NCI-H1436 (cell line): ENCODE measurements at regions not wholly inside any gene's neighbourhood (a gene's known extent, or its start where the extent isn't known, plus 50 kb on each side); places are given as distances from the start of the nearest gene placed in this dataset.

ENCODE experiments used
- DNase-seq: peaks from one replicate; lab custom pipeline; 2025; lab: John Stamatoyannopoulos, UW

DNA sequence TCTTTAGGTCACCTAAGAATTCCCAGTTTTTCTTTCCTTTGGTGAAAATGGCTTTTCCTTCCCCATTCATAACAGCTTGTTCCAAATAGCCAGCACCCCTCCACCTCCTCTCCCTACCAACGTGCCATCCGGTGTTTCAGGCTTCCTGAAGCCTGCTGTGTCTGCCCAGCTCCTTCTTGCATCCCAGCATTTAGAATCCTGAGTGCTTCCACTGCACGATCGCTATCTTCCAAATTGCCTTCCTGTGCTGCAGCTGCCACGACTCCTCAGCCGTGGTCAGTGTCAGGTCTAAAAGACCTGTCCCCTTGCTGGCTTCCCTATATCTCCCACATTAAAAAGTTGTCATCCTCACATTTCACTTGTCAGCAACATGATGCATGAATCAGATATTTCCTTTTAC lies 550.3 kb upstream of the JARID2 start:
- no peak for DNase-seq

DNA sequence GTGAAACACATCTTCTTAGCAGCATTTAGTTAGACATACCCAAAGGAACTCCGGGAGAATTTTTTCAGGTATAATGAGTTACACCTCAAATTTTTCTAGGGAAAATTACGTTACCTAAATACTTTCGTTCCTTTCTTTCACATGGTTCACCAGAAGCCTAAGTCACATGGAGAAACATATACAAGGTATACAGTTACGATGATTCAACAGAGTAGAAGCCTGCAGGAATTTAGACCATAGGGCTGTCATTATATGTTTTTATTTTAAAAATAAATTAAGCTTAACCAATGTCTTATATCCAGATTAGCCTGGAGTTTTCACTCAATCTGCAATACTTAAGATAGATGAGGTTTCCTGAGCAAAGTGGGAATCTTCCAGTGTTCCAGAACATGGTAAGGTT lies 549.5 kb upstream of the JARID2 start:
- no peak for DNase-seq

DNA sequence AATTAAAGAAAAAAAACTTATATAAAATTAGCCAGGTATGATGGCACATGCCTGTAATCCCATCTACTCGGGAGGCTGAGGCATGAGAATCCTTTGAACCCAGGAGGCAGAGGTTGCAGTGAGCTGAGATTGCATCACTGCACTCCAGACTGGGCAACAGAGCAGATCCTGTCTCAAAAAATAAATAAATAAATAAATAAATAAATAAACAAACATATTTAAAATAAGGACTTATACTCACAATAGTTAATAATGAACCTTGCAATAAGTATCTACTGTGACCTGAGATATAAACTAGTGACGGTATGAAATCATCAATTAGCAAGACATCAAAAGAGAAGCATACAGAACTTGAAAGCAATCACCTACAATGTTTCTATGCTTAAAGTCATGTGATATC lies 548.4 kb upstream of the JARID2 start:
- no peak for DNase-seq

DNA sequence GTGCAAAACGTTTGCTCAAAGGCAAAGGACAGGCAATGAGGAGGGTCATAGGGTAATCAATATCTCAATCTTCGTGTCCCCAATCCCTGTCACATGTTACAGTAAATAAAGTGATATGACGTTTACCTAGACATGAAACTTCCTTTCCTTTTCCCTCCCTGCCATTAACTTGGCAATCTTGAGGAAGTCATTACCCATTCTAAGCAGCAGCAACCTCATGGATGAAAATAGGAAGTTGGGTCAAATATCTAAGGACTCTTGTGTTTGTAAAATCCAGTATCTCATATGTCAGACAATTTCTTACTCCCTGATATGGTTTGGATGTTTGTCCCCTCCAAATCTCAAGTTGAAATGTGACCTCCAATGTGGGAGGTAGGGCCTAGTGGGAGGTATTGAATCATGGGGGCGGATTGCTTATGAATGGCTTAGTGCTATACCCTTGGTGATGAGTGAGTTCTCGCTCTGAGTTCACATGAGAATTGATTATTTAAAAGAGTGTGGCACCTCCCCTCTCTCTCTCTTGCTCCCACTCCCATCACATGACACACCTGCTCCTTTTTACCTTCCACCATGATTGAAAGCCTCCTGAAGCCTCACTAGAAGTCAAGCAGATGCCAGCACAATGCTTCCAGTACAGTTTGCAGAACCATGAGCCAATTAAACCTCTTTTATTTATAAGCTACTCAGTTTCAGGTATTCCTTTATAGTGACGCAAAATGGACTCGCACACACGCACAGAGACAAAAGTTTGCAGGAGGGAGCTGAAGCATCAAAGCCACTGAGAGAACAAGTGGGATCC lies 545.9 kb upstream of the JARID2 start:
- DNase-seq = no peak

DNA sequence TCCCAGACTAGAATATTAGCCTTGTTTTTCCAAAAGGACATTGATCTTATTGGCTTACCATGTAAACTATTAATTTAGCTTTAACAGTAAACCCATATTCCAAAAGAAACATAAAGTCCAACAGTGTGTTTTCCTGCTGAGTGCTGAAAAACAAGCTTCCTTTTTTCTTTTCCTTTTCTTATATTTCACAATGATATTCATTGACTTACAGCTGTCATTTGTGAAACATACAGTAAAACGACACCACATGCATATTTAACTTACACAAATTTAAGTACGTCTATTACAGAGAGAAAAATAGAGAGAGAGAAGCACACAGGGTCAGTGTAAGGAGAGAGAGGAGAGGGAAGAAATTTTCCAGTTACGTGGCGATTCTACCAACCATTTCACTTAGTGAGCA lies 543.9 kb upstream of the JARID2 start:
- no peak for DNase-seq

DNA sequence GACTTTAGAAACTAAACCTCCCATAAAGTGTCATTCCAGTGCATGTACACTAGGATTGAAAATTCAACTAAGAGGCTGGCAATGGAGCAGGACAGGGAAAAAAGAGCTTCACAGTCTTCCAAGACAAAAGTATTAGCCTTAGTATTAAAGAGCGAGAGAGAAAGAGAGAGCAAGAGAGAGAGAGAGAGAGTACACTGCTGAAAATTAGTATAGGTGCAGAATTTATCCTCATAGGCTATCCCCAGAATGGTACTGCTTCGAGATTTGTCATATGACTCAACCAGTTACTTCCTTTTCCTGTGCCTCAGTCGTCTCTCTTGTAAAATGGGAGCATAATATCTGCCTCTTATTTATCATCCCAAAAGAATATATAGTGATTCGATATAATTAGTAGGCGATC lies 543.2 kb upstream of the JARID2 start:
- no peak for DNase-seq

DNA sequence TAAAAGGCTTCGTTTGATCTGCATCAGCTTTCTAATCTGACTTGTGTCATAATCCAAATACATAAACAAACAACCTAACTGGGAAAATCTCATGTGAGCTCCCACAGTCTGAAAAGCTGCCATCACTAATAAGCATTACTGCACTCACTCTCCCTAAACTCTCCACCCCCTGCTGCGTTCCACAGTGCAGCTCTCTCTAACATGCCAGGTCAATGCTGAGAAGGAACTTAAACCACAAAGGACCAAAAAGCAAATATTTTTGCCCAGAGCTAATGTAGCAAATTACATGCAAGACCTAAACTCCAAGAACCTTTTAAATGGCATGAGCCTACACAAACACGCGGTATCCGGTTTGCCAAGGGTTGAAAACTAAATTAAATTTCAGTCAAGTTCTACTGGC lies 542.3 kb upstream of the JARID2 start:
- no peak for DNase-seq

DNA sequence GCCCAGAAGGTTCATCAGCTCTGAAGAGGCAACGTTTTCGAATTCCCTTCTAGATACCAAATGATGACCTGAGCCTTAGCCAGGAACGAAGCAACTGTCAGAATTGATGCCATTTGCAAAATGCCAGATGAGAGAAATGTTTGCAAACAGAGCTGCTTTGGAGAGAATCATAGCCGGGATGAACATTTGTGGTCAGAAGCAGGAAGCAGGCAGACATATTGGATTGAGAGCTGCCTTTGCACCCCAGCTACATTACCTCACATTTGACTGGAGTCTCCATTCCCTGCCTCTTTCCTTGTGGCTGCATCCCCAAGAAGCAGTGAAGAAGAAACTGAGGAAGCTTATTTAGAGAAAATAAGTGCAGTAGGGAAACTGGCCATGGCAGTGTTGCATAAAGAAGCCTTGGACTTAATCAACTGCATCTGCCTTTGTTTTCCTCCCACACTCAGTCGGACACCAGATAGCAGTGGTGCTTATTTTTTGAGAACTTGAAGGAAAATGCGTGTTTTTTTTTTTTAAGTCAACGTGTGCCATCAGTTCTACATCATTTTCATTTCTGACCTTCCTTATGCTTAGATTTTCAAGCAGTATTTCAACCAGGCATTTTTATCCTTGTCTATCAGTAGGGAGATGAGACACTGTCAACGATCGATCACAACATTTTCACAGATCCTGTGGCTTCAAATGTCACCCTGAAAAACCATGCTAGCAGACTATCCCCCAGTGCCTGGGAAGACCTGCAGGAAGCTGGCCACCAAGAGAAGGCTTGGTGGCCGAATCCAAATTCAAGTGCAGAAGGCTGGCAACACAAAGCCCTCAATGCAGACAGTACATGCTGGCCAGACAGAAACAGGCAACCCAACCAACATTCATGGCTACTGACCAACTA lies 541.2 kb upstream of the JARID2 start:
- DNase-seq = no peak

DNA sequence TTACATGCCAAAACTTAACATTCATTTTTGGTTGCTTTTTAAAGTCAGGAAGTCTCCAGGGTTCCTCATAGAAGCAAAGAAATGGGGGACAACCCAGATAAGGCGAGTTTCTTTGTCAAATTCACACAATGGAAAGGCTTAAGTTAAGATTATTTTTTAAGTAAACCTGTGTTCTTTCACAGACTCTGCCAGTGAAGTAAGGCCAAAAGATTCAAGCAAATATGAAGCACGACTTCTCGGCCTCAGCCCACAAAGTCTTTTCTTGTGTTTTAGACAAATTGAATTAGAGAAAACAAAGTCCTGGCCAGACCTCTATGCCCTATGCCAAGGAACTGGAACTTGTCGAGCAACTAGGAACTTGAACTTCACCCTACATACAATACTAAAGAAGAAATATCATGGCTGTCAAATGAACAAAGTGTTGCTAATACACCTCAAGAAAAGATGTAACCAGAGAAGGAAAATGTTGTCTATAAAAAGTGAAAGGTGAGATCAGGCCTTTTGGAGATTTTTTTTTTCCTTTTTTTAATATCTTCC lies 540.0 kb upstream of the JARID2 start:
- DNase-seq = no peak

DNA sequence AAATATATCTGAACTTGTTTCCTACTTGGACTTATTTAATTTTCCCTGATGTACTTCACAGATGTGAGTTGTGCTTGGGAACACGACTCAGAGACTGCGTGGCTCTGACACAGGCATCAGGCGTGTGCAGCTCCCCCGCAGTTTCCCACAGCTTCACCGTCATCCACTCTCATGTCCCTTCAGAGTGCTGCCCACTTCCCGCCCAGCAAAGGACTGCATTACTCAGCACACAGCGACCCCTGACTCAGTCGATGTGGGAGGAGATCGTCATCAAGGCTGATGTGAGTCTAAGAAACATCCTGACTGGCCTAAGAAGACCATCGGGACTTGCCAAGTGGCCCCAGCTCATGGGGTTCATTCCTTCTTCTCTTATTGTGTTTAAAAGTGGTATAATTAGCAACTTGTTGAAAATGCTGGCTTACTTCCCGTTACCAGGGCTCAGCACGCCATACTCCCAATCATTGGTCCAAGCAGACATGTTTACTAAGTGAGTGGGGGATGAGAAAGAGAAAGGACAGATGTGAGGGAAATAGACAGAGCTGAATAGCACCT lies 539.4 kb upstream of the JARID2 start:
- no peak for DNase-seq

DNA sequence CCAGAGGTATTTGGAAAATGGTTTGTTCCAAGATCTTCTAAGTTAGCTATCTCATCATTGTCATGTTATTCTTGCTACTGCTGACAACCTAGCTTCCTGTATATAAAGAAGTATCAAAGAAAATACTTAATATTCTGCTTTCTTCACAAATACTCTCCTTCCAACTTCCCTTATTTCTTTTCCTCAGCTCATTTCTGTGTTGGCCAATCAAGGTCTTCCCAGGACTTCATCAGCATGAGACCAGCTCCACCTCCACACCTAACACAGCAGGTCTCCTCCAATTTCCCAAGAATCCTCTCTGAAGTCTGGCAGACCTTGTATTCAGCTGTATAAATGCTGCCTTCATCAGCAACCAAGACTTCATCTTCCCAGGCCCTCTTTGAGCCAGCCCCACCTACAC lies 538.6 kb upstream of the JARID2 start:
- no peak for DNase-seq

DNA sequence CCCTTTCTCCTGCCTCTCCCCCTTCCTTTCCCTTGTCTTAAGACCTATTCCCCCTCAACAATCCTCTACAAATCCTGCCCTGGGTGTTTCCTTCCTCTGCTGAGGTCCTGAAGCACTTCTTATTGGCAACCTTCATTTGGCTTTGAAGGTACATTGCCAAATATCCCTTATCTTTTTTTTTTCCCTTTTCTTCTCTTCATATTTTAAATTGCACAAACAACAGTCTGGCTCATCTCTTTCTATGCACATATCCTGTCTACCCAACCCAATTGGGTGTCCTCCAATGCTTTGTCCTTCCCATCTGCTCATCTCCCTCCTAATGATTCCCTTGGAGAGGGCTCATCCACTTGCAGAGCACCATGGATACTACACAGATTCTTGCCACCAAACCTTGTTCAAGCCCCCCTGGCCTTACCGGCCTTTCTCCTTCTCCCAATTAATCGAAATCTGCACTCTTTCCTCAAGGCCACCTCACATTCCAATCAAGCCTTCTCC lies 537.9 kb upstream of the JARID2 start:
- no peak for DNase-seq

DNA sequence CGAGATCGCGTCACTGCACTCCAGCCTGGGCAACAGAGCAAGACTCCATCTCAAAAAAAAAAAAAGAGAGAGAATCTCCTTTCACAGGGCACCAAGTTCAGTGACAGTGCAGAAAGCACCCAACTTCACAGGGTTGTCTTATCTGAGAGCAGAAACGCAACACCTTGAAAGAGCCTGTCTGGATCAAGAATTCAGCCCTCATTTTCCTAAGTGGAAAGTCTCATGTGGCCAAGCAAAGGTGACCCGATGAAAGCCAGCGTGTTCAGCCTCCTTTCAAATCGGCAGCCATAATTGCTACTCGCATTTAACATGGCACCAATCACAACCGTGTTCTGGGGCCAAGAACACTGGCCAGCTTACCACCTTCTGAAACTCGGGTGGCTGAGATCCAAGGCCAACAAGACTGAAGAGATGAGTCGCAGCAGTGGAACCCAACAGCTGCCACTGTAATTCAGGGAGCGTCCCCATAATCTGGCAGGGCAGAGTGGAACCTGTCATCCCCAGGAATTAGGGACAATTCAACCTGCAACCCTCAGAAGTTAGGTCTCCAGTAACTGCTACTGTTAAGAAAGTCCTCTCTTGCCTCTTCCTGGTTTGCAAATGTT lies 536.7 kb upstream of the JARID2 start:
- no peak for DNase-seq

DNA sequence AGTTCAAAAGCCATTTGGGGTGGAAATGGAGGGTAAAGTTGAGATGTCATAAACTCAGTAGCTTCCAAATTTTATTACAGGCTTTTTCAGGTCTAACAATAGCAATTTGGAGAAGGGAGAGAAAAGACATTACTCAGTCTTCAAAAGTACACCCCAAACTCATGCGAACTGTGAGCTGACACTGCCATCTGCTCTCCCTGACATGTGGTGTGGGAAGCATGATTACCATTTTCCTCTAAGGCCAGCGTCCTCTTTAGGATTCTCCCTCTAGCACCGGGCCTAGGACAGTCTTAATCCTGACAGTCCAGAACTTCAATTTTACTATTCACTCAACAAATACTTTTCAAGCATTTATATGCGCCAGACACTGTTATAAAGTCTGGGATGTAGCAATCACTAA lies 536.0 kb upstream of the JARID2 start:
- no peak for DNase-seq

DNA sequence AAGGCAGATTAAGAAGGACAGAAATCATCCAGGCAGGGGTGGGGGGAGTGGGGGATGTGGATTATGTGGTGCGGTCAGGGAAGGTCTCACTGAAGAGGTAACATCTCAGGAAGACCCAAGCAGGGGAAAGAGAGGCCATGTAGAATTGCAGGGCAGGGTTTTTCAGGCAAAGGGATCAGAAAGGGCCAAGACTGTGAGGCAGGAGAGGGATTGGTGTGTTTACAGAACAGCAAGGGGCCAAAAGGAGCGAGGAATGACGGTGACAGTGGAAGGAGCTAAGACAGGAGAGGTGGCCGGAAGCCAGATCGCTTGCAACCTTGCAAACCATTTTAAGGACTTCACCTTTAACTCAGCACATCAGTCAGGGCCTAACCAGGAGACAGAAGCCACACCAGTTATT lies 535.4 kb upstream of the JARID2 start:
- no peak for DNase-seq

DNA sequence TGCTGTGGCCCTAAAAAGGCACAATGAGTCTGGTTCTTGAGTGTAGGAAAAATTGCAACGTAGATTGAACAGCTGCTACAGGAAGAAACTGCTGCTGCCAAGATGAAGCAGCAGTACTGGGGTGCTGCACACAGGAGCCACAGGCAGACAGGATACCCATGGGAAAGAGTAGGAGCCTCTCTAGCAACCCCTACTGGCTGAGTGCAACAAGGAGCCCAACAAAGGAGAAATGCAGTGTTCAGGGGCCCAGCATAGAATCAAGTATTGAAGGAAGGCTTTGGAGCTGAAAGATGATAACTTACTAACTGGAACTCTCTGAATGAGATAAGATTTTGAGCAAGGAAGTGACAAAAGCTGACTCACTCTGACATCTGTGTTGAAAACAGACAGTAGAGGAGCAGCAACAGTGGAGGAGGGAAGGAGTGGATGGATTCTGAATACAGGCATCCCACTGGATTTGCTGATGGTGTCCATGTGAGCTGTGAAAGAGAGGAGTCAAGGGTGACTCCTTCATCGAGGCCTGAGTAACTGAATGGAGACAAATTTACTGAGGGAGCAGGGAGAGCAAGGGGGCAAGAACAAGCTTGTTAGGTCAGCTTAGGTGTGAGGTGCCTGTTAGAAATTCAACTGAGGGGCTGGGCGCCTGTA lies 534.7 kb upstream of the JARID2 start:
- DNase-seq = peak; percentile 11

DNA sequence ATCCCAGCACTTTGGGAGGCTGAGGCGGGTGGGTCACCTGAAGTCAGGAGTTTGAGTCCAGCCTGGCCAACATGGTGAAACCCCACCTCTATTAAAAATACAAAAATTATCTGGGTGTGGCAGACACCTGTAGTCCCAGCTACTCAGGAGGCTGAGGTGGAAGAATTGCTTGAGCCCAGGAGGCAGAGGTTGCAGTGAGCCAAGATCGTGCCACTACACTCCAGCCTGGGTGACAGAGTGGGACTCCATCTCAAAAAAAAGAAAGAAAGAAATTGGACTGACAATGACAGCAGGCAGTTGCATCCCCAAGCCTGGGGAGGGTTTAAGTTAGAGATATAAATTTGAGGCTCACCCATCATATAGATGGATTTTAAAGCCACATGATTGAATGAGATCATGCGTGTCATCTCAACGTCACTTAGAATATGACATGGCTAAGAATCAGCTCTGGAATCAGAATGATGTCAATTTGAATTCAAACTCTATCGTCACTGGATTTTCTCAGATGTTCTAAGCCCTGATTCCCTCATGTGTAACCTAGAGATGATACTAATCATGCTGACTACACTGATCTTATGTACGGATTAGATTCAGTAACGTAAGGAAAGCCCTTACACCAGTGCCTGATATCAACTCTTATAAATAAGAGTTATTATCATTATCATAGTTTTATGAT lies 534.0 kb upstream of the JARID2 start:
- DNase-seq = no peak

DNA sequence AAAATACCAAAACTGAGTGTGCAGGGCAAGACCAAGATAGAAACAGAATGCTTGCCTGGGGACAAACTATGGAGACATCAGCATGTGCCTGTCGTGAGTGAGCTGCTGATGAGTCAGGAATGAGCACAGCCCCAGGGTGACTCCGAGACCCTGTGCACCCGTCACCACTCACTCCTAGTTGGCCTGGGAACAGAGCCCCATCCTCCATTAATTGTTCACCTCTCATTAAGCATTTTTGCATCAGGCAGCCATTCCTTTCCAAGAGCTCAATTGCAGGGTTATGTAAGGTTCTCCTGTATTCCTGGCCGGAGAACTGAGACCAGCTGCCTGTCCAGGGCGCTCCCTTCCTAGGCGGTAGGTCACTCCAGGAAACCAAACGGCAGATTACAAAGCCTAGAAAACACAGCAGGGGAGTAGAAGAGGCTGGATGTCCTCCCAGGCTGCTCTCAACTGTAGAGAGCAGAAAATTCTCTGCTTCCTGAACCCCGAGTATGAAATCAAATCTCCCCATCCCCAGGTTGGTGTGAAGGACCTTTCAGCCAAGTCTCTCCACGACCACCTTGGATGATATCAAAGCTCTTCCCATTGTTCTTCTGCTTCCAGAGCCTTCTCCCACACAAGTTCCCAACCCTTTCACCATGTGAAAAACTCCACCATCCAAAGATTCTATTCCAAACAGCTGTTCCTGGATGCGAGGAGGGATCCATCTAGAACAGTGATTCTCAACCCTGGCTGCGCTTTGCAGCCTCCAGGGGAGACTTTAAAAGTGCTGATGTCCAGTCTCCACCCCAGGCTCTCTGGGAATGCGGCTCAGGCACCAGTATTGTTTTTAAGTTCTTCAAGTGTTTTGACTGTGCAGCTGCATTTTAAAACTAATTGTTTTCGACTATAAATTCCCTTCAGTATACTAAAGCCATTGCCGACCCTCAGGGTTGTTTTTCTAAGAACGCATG lies 532.6 kb upstream of the JARID2 start:
- no peak for DNase-seq

DNA sequence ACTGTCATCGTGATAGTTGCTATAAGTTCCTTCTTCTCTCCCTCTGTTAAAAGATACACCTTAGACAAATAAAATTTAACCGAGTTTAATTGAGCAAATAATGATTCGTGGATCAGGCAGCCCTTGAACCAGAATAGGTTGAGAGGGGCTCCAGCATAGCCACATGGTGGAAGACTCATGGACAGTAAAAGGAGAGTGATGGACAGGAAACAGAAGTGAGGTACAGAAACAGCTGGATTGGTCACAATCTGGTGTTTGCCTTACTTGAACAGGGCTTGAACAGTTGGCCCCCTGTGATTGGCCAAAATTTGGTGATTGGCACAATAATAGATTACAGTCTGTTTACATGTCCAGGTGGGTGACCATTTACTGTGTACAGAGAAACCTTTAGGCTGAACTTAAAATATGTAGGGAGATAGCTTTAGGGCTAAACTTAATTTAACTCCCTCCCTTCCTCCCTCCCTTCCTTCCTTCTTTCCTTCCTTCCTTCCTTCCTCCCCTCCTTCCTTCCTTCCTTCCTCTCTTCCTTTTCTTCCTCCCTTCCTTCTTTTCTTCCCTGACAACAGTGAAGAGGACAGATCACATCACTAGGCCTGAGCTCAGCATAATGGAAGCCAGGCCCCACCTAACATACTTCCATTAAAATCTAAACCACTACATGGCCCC lies 531.8 kb upstream of the JARID2 start:
- no peak for DNase-seq
